HG03025 (cell line): ENCODE measurements at regions not wholly inside any gene's neighbourhood (a gene's known extent, or its start where the extent isn't known, plus 50 kb on each side); places are given as distances from the start of the nearest gene placed in this dataset.
"Not testable (repeated sequence)": the region's sequence is repeated elsewhere in the genome, so short reads cannot be mapped to it uniquely, and the experiment has no call there.

Experiments
- ATAC-seq: cut with Tn5 transposase; IDR thresholded peaks from one replicate; pipeline ENCODE4 v1.9.1; 2021; ENCODE audit warnings: mild to moderate bottlenecking, moderate library complexity; ENCODE audit not compliant: unreplicated experiment, low FRiP score

- ATAC-seq, result no peak
Observed at GRCh38 chr18:29811519-29811918, 1231.0 kb downstream of the DSC3 start.

DNA sequence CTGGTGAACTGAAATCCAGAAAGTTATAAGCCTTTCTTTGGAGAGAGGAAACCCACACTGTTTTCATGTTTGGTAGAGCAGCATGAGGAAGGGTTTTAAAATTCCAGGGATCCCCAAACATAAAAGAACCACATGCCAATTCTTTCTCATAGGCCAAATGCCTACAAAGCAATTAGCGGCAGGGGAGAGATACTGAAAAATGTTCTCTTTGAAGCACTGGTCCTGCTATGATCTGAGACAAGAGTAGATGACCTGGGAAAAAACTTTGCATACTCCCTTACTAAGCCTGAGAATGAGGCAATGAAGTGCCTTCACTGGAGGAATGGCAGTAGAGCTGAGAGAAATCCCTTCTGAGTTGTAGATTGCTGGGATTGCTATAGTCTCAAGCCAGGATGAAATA, 1261.7 kb downstream of the DSC3 start:
- no peak for ATAC-seq

- ATAC-seq, result no peak
Observed at GRCh38 chr18:29779096-29779495, 1263.4 kb downstream of the DSC3 start.

DNA sequence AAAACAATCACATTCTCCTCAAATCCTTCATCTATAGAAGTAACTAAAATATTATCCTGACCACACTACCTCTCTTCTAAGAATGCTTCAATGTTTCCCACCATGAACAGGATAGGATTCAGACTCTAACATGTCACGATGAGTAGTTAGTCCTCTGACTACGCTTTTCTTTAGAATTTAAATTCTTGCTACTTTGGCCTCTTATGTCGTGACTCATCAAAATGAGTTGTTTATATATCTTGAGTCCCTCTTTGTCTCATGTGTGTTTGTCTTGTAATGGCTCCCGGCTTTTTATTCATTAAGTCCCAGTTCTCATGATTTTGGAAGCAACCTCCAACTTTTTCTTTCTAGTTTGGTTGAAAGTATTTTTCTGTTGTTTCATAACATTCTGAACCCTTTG, 1289.2 kb downstream of the DSC3 start:
- ATAC-seq, result no peak

DNA sequence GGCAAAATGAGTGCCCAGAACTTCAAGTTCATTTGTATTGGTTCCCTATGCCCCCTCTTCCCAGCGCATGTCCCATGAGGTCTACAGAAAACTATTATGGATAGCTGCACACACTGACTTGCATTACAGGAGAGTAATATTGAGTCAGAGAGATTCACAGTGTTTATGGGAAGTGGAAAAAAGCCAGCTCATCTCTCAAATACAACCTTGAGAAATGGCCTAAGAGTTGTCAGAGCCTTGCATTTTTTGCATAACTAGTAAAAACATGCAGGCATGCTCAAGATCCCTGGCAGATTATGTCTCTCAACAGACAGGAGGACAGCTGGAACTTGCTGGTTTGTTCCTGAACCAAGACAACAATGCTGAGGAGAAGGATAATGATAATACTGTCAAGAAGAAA, 1292.8 kb downstream of the DSC3 start:
- no peak for ATAC-seq

GRCh38 chr18:29741461-29741860, 1301.1 kb downstream of the DSC3 start:
- no peak for ATAC-seq

- ATAC-seq, result no peak
Observed at GRCh38 chr18:29737620-29738019, 1304.9 kb downstream of the DSC3 start.

GRCh38 chr18:29737190-29737589, 1305.4 kb downstream of the DSC3 start:
- ATAC-seq, result no peak

- ATAC-seq, result no peak
Observed at GRCh38 chr18:29730073-29730472, 1312.5 kb downstream of the DSC3 start.

GRCh38 chr18:29726646-29727045, 1315.9 kb downstream of the DSC3 start:
- ATAC-seq, result no peak

DNA sequence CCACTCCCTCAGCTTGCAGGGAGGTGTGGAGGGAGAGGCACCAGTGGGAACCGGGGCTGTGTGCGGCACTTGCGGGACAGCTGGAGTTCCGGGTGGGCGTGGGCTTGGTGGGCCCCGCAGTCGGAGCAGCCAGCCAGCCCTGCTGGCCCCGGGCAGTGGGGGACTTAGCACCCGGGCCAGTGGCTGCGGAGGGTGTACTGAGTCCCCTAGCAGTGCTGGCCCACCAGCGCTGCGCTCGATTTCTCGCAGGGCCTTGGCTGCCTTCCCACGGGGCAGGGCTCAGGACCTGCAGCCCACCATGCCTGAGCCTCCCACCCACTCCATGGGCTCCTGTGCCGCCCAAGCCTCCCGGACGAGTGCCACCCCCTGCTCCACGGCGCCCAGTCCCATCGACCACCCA, 1319.1 kb downstream of the DSC3 start:
- ATAC-seq, result not testable (repeated sequence)

DNA sequence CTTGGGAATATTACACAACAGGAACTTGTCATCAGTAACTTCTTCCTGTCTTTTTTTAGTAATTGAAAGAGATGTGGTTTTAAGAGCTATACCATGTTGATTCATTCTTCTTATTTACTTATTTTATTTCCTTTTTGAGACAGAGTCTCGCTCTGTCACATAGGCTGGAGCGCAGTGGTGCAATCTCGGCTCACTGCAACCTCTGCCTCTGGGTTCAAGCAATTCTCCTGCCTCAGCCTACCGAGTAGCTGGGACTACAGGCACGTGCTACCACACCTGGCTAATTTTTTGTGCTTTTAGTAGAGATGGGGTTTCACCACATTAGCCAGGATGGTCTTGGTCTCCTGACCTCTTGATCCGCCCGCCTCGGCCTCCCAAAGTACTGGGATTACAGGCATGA, 1326.6 kb downstream of the DSC3 start:
- not testable (repeated sequence) for ATAC-seq

- no peak for ATAC-seq
Observed at GRCh38 chr18:29712785-29713184, 1329.8 kb downstream of the DSC3 start.

DNA sequence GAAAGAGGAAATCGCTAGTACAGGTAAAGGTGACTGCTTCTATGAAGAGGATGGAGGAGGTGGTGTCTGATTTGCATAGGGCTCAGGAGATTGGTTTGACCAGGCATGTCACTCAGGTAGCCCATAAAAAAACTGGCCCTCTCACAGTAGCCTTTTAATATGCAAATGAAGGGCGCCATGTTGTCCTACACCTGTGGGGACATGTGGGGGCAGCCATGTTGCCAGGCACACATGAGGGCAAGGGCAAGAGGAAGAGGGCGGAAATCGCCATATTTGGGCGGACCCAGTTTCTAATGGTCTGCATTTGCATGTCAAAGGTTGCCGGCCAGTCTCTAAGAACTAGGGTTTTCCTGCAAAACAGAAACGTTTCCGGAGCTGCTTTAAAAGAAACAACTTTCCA, 1330.6 kb downstream of the DSC3 start:
- ATAC-seq, result no peak

- ATAC-seq, result no peak
Observed at GRCh38 chr18:29693334-29693733, 1349.2 kb downstream of the DSC3 start.

- no peak for ATAC-seq
Observed at GRCh38 chr18:29681578-29681977, 1361.0 kb downstream of the DSC3 start.

GRCh38 chr18:29664278-29665036, 1378.1 kb downstream of the DSC3 start:
- no peak for ATAC-seq

DNA sequence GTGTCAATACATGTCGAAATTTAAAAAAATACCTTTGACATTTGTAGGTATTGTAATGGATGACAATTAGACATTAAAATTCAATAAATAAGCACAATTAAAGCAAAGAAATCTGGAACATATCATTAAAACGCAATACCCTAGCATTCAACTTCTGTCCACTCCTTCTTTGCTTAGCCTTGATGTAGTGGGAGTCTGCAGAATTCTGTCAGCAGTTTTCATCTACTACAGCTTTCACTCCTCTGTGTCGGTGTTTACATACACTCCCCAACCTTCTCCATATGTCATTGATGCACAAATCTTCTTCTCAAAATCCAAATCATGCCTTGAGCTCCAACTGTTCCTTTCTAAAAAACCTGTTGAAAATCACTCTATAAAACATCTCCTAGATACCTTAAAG, 1380.6 kb downstream of the DSC3 start:
- no peak for ATAC-seq

DNA sequence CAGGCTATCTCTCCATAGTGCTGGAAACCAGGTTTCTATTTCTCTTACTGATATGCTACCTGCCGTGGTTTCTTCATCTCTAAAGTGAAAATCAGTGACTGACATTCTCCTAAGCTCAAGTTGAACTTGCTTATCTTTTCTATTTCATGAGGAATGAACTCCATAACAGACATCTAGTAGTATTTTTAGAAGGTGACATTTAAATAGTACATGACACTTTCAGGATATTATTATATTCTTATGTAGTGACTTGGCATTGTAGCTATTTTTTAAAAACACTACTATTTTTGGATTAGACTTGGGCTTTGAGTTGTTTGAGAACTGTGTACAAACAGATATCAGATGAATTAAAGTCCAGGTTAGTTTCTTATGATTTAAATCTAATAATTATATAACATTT, 1381.8 kb downstream of the DSC3 start:
- no peak for ATAC-seq

DNA sequence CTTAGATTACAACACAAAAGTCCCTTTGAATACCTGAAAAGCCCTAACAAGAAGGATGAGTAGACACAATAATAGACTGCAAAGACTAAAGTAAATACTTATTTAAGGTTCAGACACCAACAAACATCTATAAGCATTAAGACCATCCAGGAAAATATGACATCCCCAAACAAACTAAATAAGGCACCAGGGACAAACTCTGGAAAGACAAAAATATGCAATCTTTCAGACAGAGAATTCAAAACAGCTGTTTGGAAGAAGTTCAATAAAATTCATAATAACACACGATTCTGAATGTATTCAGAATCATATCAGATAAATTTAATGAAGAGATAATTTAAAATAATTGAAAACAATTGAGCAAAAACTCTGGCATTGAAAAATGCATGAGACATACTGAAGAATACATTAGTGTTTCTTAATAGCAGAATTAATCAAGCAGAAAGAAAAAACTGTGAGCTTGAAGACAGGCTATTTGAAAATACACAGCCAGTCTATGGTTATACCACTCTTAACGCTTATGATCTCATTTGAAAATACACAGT, 1388.8 kb downstream of the DSC3 start:
- no peak for ATAC-seq

DNA sequence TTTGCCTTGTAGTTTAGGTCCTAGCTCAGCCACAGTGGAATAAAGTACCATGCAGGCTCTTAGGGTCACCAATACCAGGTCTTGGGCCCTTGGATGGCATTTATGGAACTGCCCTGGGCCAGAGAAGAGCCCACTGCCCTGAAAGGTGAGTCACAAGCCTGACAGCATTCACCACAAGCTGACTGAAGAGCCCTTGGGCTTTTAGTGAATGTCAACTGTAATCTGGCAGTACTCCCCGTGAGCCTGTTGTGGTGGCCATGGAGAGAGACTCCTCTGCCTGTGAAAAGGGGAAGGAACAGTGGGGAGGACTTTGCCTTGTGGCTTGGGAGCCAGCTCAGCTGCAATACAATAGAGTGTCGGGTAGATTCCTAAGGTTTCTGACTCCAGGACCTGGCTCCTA, 1389.7 kb downstream of the DSC3 start:
- ATAC-seq, result no peak

DNA sequence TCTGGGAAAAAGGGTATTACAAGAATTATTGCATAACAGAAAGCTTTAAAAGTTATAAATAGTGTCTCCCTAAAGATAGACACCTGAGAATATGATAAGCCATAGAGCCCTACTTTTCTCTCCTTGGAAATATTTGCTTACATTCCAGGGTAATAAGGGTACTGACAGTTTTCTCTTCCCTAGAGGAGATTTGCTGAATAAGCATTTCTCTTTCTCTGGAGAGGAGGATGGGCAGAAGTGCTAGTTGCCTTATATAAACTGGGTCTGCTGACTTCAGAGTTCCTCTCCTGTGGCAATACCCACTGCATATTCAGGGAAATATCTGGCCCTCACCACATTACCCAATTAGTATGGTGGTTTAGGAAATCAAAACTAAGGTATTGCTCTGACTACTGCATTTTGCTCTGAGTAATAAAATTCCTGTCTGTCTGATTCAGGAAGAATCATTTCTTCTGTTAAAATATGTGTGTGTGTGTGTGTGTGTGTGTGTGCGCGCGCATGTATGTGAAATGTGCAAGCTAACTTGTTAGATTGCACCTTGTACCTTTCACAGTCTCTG, 1391.3 kb downstream of the DSC3 start:
- no peak for ATAC-seq
